ENCODE measurements at regions not wholly inside any gene's neighbourhood (a gene's known extent, or its start where the extent isn't known, plus 50 kb on each side); places are given as distances from the start of the nearest gene placed in this dataset.

DNA sequence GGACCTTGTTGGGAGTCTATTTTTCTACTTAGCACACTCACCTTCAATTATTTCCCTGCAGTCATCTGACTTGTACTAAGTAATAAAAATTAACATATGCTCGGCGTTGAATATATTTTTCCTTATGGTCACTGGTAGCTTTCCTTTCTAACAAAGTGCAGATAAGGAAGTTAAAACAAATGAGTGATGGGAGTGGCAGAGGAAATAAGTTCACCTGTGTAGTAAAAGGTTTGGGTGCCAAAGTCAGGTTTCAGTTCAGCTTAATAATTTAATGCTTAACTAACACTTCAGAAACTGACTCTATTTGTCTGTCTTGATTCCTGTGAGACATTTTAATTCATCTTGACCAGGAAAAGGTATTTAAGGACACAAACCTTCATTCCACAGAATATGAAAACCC, 184.4 kb downstream of the PCDH7 start:
- Histone ChIP-seq H2BK120ac (ENCODE audit: low read depth, low read length, poor library complexity, severe bottlenecking) (no peak overlapping the region), H2BK20ac (ENCODE audit: low read depth, low read length, poor library complexity, severe bottlenecking) (no peak overlapping the region), H3K4me2 (ENCODE audit: insufficient read depth, insufficient read length, low read length) (no peak overlapping the region), H3K4me1 (ENCODE audit: insufficient read depth, low read length) (peaks cover 2% of the 10 kb centered on the region; the same call in 1 of the 2 replicates), H4K20me1 (ENCODE audit: control insufficient read depth, insufficient read depth, insufficient read length) (no peaks in the 10 kb centered on the region), H3K4ac (ENCODE audit: low read depth, low read length) (no peak overlapping the region), H2BK12ac (ENCODE audit: insufficient read length, low read depth, low read length) (no peak overlapping the region), H2AK5ac (ENCODE audit: insufficient read length, low read length) (no peak overlapping the region), H3K14ac (ENCODE audit: insufficient read depth, low read length) (no peak overlapping the region), H3K79me2 (ENCODE audit: insufficient read depth, low read length) (no peaks in the 10 kb centered on the region), H3K56ac (ENCODE audit: insufficient read length, low read depth, low read length) (no peak overlapping the region), H2AFZ (ENCODE audit: low read length) (no peak overlapping the region), H3T11ph (ENCODE audit: low read length) (no peak overlapping the region), H3K27me3 (ENCODE audit: insufficient read depth, low read length) (no peaks in the 10 kb centered on the region), H3K23ac (ENCODE audit: insufficient read length, low read depth, low read length) (no peak overlapping the region), H3K9ac (ENCODE audit: extremely low read depth, insufficient read length, low read length) (no peak overlapping the region), H3K18ac (ENCODE audit: insufficient read length, low read depth, low read length) (no peak overlapping the region), H2BK15ac (ENCODE audit: low read depth, low read length) (no peak overlapping the region), H4K5ac (ENCODE audit: insufficient read length, low read depth, low read length) (no peak overlapping the region), H3K23me2 (ENCODE audit: insufficient read length, low read depth, low read length, poor library complexity, severe bottlenecking) (no peaks in the 10 kb centered on the region), H3K9me3 (ENCODE audit: control insufficient read depth, low read depth, low read length) (no peaks in the 10 kb centered on the region), H3K27ac (ENCODE audit: insufficient read length, low read depth, low read length) (no peak overlapping the region), H2BK5ac (ENCODE audit: insufficient read length, low read length) (no peak overlapping the region), H4K91ac (ENCODE audit: insufficient read length, low read depth, low read length) (no peak overlapping the region), H4K8ac (replicated peaks; ENCODE audit: insufficient read length, low read depth, low read length) (no peak overlapping the region), H3K79me1 (ENCODE audit: insufficient read depth, low read depth, low read length, poor library complexity, severe bottlenecking) (no peaks in the 10 kb centered on the region)
- Mint-ChIP-seq H3K4me1 (peaks cover 39 to 47% of the 10 kb centered on the region in 2 experiments), H3K27me3 (ENCODE audit: low read depth) (no peaks in the 10 kb centered on the region), H3K9me3 (peaks cover 0 to 6% of the 10 kb centered on the region in 2 experiments; a peak in 1 of 5 replicates), H3K4me3 (no peak overlapping the region; a peak in 1 of 5 replicates), H3K36me3 (ENCODE audit: insufficient read depth in 1 of 3, low read depth in 3 of 3) (peaks cover 0 to 29% (median 2%) of the 10 kb centered on the region in 3 experiments; a peak in 4 of 7 replicates), H3K27ac (peak overlapping the region in 2 of 3 experiments; percentile 50 to 83; a peak in 3 of 7 replicates)
- WGBS (ENCODE audit: extremely low coverage, insufficient read length, low lambda C conversion rate) = no CpG with 5 or more reads among the region's 2 CpGs
- TF ChIP-seq, protein P1, sequence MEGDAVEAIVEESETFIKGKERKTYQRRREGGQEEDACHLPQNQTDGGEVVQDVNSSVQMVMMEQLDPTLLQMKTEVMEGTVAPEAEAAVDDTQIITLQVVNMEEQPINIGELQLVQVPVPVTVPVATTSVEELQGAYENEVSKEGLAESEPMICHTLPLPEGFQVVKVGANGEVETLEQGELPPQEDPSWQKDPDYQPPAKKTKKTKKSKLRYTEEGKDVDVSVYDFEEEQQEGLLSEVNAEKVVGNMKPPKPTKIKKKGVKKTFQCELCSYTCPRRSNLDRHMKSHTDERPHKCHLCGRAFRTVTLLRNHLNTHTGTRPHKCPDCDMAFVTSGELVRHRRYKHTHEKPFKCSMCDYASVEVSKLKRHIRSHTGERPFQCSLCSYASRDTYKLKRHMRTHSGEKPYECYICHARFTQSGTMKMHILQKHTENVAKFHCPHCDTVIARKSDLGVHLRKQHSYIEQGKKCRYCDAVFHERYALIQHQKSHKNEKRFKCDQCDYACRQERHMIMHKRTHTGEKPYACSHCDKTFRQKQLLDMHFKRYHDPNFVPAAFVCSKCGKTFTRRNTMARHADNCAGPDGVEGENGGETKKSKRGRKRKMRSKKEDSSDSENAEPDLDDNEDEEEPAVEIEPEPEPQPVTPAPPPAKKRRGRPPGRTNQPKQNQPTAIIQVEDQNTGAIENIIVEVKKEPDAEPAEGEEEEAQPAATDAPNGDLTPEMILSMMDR (conservative IDR thresholded peaks at IDR 0.05) = no peak
- no peak for DNase-seq

Data from H9 (cell line).